Bronchial epithelial cell (primary cell): ENCODE measurements at regions not wholly inside any gene's neighbourhood (a gene's known extent, or its start where the extent isn't known, plus 50 kb on each side); places are given as distances from the start of the nearest gene placed in this dataset.

Source experiments
- DNase-seq: peaks from one replicate; pipeline ENCODE4 v3.0.0-alpha.2; 2010; ENCODE audit warnings: low read depth
- FAIRE-seq: peaks from 2 replicates; lab custom pipeline; 2011; peaks lifted over from hg19 to GRCh38; lab: Jason Lieb, UNC
- H3K27me3 ChIP-seq: 2 replicates; pipeline ENCODE4 v1.5.1; 2011; ENCODE audit warnings: low read length; ENCODE audit not compliant: control insufficient read depth, insufficient read depth
- H3K36me3 ChIP-seq: 2 replicates; pipeline ENCODE4 v1.5.1; 2011; ENCODE audit warnings: low read length; ENCODE audit not compliant: control insufficient read depth, insufficient read depth
- H3K4me3 ChIP-seq: 2 replicates; pipeline ENCODE4 v1.5.1; 2011; ENCODE audit warnings: mild to moderate bottlenecking, low read depth, low read length, control low read depth
- CTCF ChIP-seq: IDR thresholded peaks from 2 replicates; pipeline ENCODE4 v1.5.1; 2011; ENCODE audit warnings: mild to moderate bottlenecking, moderate library complexity, low read length, control low read depth, inconsistent platforms; ENCODE audit not compliant: insufficient read depth, severe bottlenecking

GRCh38 chr1:198887866-198888265 lies 249.0 kb downstream of the PTPRC start:
- no peaks in the 10 kb centered on the region for H3K27me3 ChIP-seq
- TF ChIP-seq CTCF: no peak
- DNase-seq: no peak
- FAIRE-seq: no peak
- H3K4me3 ChIP-seq: no peak overlapping the region
- H3K36me3 ChIP-seq: no peaks in the 10 kb centered on the region

GRCh38 chr1:198888379-198888943 lies 249.6 kb downstream of the PTPRC start:
- FAIRE-seq (no peak), DNase-seq (no peak)
- no peak overlapping the region for H3K4me3 ChIP-seq
- TF ChIP-seq CTCF: no peak
- H3K27me3 ChIP-seq: no peaks in the 10 kb centered on the region
- H3K36me3 ChIP-seq: no peaks in the 10 kb centered on the region

- Histone ChIP-seq H3K4me3 (no peak overlapping the region), H3K36me3 (no peaks in the 10 kb centered on the region), H3K27me3 (no peaks in the 10 kb centered on the region)
- no peak for DNase-seq
- FAIRE-seq: no peak
- no peak for TF ChIP-seq CTCF
Observed at GRCh38 chr1:198889101-198889500, 250.3 kb downstream of the PTPRC start.

- H3K4me3 ChIP-seq: no peak overlapping the region
- H3K36me3 ChIP-seq: no peaks in the 10 kb centered on the region
- no peak for TF ChIP-seq CTCF
- FAIRE-seq (no peak), DNase-seq (no peak)
- H3K27me3 ChIP-seq: no peaks in the 10 kb centered on the region
Observed at GRCh38 chr1:198889749-198890148, 250.9 kb downstream of the PTPRC start.

GRCh38 chr1:198890214-198890930 lies 251.5 kb downstream of the PTPRC start:
- Histone ChIP-seq H3K36me3 (no peaks in the 10 kb centered on the region), H3K4me3 (no peak overlapping the region), H3K27me3 (no peaks in the 10 kb centered on the region)
- FAIRE-seq (no peak), DNase-seq (peak; percentile 73)
- no peak for TF ChIP-seq CTCF
